Uterus (tissue), 2 donors: ENCODE measurements at regions not wholly inside any gene's neighbourhood (a gene's known extent, or its start where the extent isn't known, plus 50 kb on each side); places are given as distances from the start of the nearest gene placed in this dataset.

Source experiments
- POLR2A ChIP-seq, 2 donors: fragments of 450-650 bp; IDR thresholded peaks; one replicate each; pipeline ENCODE4 v1.6.1; 2016; ENCODE audit warnings: antibody characterized with exemption in 2 of 2, mild to moderate bottlenecking in 1 of 2, moderate library complexity in 1 of 2
- TF ChIP-seq, protein P1 (sequence below), 4 experiments: fragments of 200-600 bp in 2 of 4; fragments of 450-650 bp in 2 of 4; sonication (generic) in 2 of 4; IDR thresholded peaks; one replicate each; pipeline ENCODE4 v1.5.1; 2016 to 2019; ENCODE audit warnings: antibody characterized with exemption in 4 of 4, mild to moderate bottlenecking in 2 of 4, moderate library complexity in 1 of 4

- TF ChIP-seq, protein P1, sequence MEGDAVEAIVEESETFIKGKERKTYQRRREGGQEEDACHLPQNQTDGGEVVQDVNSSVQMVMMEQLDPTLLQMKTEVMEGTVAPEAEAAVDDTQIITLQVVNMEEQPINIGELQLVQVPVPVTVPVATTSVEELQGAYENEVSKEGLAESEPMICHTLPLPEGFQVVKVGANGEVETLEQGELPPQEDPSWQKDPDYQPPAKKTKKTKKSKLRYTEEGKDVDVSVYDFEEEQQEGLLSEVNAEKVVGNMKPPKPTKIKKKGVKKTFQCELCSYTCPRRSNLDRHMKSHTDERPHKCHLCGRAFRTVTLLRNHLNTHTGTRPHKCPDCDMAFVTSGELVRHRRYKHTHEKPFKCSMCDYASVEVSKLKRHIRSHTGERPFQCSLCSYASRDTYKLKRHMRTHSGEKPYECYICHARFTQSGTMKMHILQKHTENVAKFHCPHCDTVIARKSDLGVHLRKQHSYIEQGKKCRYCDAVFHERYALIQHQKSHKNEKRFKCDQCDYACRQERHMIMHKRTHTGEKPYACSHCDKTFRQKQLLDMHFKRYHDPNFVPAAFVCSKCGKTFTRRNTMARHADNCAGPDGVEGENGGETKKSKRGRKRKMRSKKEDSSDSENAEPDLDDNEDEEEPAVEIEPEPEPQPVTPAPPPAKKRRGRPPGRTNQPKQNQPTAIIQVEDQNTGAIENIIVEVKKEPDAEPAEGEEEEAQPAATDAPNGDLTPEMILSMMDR (IDR thresholded peaks at IDR 0.05) = no peak
- TF ChIP-seq POLR2A (IDR thresholded peaks at IDR 0.05) = no peak
Observed at GRCh38 chr2:19529677-19530076, 171.3 kb upstream of the OSR1 start.
